CD4-positive, alpha-beta T cell treated with Interleukin-6 for 4 hours (primary cell): ENCODE measurements at regions not wholly inside any gene's neighbourhood (a gene's known extent, or its start where the extent isn't known, plus 50 kb on each side); places are given as distances from the start of the nearest gene placed in this dataset.

Experiments
- DNase-seq: peaks from one replicate; pipeline ENCODE4 v3.0.0-alpha.2; 2020; ENCODE audit warnings: mixed read lengths

- DNase-seq: no peak
Observed at GRCh38 chr4:178448372-178449035, 1006.3 kb upstream of the AGA start.

DNA sequence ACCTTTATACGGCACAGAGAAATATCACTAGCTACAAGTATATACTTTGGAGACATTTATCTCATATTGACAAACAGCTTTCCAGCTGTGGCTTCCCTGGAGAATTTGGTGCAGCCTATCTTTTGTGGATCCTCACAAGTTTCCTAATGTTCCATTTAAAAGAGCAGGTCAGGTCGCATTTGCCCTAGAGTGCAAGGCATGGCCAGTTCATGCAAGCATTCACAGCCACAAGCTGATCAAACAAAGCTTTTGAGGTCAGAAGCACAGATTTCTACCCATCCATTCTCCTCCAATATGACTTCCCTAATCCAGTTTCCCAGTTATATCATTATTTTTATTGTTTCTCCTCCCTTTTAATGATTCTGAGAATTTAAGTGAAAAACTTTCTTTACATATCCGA is 1008.4 kb upstream of the AGA start:
- no peak for DNase-seq

GRCh38 chr4:178453057-178453456 is 1010.8 kb upstream of the AGA start:
- DNase-seq: no peak

DNA sequence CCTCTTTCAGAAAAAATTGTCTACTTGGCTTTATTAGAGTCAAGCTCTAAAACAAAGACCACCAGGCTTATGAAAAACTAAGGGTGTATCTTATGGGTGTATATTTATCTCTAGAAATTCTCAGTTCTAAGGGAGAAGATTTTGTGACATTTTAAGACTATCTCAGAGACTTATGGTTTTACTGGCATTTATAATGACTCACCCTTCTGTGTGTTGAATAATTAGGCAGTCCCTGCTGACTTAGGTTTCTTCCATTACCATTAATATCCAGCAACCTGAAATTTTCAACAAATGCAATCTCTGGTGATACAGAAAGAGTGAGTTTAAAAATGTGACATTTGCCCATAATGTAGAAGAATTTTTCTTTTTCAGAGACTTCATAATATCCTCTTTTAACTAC is 1015.0 kb upstream of the AGA start:
- no peak for DNase-seq

GRCh38 chr4:178462710-178463109 is 1020.5 kb upstream of the AGA start:
- DNase-seq: no peak

GRCh38 chr4:178463747-178464146 is 1021.5 kb upstream of the AGA start:
- no peak for DNase-seq

- DNase-seq: no peak
Observed at GRCh38 chr4:178470996-178471784, 1029.0 kb upstream of the AGA start.

GRCh38 chr4:178471994-178472393 is 1029.8 kb upstream of the AGA start:
- no peak for DNase-seq

DNA sequence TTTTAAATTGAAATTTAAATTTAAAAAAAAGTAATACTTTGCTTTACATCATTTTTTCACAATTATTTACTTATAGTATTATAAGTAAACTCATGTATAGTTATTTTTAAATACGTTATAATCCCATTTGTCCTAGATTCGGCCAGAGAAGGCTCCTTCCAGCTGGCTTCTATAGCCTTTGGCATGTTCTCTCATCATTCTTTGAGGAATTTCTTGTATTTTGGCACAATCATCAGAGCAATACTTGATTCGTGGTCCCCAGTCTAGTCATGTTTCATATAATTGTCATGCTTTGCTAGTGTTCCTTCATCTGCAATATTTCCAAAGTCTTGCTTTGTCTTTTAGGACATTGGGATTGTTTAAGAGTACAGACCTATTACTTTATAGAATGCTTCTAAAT is 1037.9 kb upstream of the AGA start:
- no peak for DNase-seq

GRCh38 chr4:178480881-178481280 is 1038.6 kb upstream of the AGA start:
- DNase-seq: no peak

- no peak for DNase-seq
Observed at GRCh38 chr4:178481564-178481963, 1039.3 kb upstream of the AGA start.

GRCh38 chr4:178523038-178523437 is 1080.8 kb upstream of the AGA start:
- no peak for DNase-seq

DNA sequence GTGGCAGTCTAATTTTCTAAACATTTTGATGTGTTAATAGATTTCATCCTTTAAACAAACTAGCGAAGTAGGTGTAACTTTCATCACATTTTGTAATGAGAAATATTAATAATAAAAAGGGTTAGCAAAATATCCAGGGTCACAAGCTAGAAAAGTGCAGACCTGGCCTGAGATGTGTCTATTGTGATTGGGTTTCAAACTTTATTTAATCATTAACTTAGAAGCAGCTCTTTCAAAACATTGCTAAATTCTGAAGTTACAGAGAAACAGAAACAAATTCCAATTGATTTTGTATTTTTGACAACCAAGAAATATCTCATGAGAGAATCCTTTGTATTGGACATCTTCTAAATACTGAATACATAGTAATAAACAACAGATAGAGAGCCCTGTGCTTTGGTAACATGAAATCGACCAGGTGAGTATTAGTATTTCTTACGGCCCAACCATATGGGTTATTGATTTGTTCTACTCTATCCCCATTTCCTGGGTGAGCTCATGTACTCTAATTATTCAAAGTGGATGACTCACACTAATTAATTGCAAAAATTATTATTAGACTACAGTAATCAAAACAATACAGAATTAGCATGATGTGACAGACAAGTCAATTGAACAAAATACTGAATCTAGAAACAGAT is 1093.8 kb upstream of the AGA start:
- no peak for DNase-seq

- no peak for DNase-seq
Observed at GRCh38 chr4:178553201-178553600, 1111.0 kb upstream of the AGA start.

- DNase-seq: no peak
Observed at GRCh38 chr4:178554352-178554751, 1112.1 kb upstream of the AGA start.

GRCh38 chr4:178556796-178557195 is 1114.6 kb upstream of the AGA start:
- DNase-seq: no peak

DNA sequence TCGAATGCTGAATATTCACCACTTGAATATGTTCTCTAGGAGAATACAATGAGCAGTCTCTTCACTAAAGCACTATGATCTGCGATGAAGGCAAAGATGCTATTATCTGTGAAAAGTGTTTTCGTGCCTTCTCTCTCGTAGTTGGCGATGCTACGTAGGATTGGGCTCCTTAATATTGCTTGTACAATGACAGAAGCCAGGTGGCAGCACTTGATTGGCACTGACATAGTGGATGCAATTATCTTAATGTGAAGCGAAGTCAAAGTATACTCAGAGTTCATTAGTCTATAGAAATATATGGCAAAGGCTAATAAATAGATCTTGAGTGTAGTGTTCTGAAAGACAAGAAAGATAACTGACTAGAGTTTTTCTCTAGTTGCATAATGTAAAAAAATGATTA is 1135.7 kb upstream of the AGA start:
- DNase-seq: no peak

- DNase-seq: no peak
Observed at GRCh38 chr4:178595500-178596138, 1153.4 kb upstream of the AGA start.

DNA sequence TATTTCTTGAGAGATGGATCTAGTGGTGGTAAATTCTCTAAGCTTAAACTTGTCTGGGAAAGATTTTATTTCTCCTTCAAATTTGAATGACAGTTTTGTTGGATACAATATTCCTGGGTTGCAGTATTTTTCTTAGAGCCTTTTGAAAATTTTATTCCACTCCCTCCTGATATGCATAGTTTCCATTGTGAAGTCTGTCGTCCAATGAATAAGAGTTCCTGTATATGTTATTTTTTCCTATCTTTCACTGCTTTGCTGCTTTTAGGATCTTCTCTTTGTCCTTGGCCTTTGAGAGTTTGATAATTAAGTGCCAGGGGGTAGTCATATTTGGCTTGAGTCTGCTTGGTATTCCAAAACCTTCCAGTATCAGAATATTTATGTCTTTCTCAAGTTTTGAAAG is 1156.4 kb upstream of the AGA start:
- no peak for DNase-seq

DNA sequence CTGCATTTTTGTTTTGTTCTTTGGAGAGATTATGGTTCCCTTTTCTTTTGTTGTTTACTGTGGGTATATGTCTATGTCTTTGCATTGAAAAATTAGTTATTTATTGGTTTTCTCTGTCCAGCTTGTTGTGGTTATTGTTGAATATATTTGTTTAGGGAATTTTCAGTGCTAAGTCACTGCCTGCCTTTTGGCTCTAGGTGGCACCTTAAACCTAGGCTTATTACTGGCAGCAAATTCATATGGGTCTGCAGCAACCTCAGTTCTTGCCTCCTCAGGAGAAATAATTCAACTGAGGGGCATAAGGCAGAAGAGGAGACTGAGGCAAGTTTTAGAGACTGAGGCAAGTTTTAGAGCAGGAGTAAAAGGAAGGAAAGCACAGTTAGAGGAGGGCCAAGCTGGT is 1157.3 kb upstream of the AGA start:
- DNase-seq: no peak

DNA sequence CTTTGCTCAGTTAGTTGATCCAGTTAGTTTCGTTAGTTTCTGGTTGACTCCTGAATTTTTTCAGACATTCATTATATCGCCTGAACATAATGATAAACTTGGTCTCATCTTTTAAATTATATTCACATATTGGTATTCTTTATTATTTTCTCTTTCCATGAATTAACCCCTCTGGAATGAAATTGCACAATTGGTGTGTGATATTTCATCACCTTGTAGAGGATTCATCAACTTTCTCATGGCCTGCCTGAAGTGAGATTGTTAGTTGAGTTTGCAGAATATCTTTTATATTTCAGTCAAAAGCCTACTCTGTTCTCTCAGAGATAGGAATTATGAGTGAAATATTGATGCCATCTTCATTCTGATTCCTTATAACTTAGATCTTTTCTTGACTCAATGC is 1160.6 kb upstream of the AGA start:
- DNase-seq: no peak

- DNase-seq: no peak
Observed at GRCh38 chr4:178611062-178611461, 1168.8 kb upstream of the AGA start.

- no peak for DNase-seq
Observed at GRCh38 chr4:178612733-178613132, 1170.5 kb upstream of the AGA start.

DNA sequence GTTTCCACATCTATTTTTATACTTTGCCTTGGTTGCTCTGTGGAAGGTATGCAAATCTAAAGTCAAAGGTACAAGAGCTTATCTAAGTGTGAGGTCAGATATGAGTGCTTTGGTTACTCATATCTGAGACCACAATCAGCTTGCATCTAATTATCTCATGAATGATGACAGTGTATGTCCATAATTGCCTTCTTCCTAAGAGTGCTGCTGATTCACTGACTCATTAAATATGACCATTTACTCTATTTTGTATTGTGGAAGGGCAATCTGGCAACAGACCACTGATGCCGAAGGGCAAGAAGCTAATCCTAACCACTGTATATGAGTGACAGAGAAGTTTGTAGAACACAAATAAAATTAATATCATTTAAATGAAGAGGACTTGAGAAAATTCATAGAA is 1190.2 kb upstream of the AGA start:
- DNase-seq: no peak
